ENCODE measurements at regions not wholly inside any gene's neighbourhood (a gene's known extent, or its start where the extent isn't known, plus 50 kb on each side); places are given as distances from the start of the nearest gene placed in this dataset.

DNA sequence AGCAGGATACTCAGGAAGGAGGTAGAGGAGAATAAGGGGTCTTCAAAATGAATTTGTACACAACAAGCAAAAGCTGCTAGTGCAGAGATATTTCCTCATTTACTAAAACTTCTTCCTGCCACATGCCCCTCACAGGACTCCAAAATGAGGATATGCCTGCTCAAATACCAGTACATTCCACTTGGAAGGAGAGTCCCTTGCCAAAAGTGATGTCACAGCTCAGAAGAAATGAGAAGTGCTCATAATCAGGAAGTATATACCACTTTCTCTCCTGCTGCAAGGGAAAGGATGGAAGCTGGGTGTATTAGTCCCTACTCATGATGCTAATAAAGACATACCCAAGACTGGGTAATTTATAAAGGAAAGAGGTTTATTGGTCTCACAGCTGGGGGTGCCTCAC, 87.7 kb upstream of the FSHR start:
- TF ChIP-seq CTCF (IDR thresholded peaks at IDR 0.05; ENCODE audit: low read length) (no peak), EZH2 (IDR thresholded peaks at IDR 0.05; ENCODE audit: borderline replicate concordance, low read length) (no peak)

Measured in OCI-LY1 (cell line).